Esophagus squamous epithelium (tissue), 5 donors: ENCODE measurements at regions not wholly inside any gene's neighbourhood (a gene's known extent, or its start where the extent isn't known, plus 50 kb on each side); places are given as distances from the start of the nearest gene placed in this dataset.
"Not testable (repeated sequence)": the region's sequence is repeated elsewhere in the genome, so short reads cannot be mapped to it uniquely, and the experiment has no call there.

Experiments used
- DNase-seq: peaks from one replicate; lab custom pipeline; 2025; lab: John Stamatoyannopoulos, UW
- H3K27ac ChIP-seq, 4 donors: fragments of 200-600 bp; sonication (generic); one replicate each; pipeline ENCODE4 v1.5.1; 2016 to 2019; ENCODE audit warnings: mild to moderate bottlenecking in 1 of 4
- H3K27me3 ChIP-seq, 4 donors: fragments of 200-600 bp; sonication (generic); 1 replicate in 3 of 4; 2 replicates in 1 of 4; pipeline versions ENCODE4 v1.5.1 to v1.6.0; 2017 to 2021; ENCODE audit warnings: antibody characterized with exemption in 1 of 4
- H3K36me3 ChIP-seq, 3 donors: fragments of 200-600 bp; sonication (generic); one replicate each; pipeline ENCODE4 v1.5.1; 2016 to 2019
- H3K4me1 ChIP-seq, 3 donors: fragments of 200-600 bp; sonication (generic); one replicate each; pipeline ENCODE4 v1.5.1; 2017 to 2019
- H3K4me3 ChIP-seq, 4 donors: fragments of 200-600 bp; sonication (generic); 1 replicate in 3 of 4; 2 replicates in 1 of 4; pipeline ENCODE4 v1.5.1; 2016 to 2019; ENCODE audit warnings: mild to moderate bottlenecking in 2 of 4, moderate library complexity in 1 of 4
- H3K9me3 ChIP-seq, 3 donors: fragments of 200-600 bp; sonication (generic); one replicate each; pipeline ENCODE4 v1.5.1; 2016 to 2019
- CTCF ChIP-seq, 6 experiments: fragments of 450-650 bp in 4 of 6; fragments of 200-600 bp in 2 of 6; sonication (generic) in 2 of 6; IDR thresholded peaks; one replicate each; pipeline ENCODE4 v1.5.1; 2016 to 2019; ENCODE audit warnings: antibody characterized with exemption in 6 of 6, mild to moderate bottlenecking in 4 of 6, moderate library complexity in 4 of 6
- POLR2A ChIP-seq, 4 donors: fragments of 450-650 bp; IDR thresholded peaks; one replicate each; pipeline ENCODE4 v1.6.1; 2017; ENCODE audit warnings: antibody characterized with exemption in 4 of 4, mild to moderate bottlenecking in 4 of 4, moderate library complexity in 3 of 4
- WGBS, 2 donors: methylation state at CpG; one replicate each; pipeline ENCODE4 v1.1.5; 2018; 5-methylcytosine and 5-hydroxymethylcytosine counted together
- intact Hi-C: fragments of 100-400 bp; cut with DNase I; formaldehyde crosslinking; loops from one replicate; pipeline ENCODE4 v1.15.0; 2022
- donor health status: DM: yes; HTN: yes; CAD: no.

- intact Hi-C loops, result no loop called here
- TF ChIP-seq CTCF (IDR thresholded peaks at IDR 0.05) (peak in 1 of 6 experiments; percentile 18), POLR2A (IDR thresholded peaks at IDR 0.05) (no peak)
- no peak overlapping the region for H3K4me3 ChIP-seq
- DNase-seq, result no peak
- no peaks in the 10 kb centered on the region for H3K36me3 ChIP-seq
- no peaks in the 10 kb centered on the region for H3K9me3 ChIP-seq
- H3K4me1 ChIP-seq, result no peaks in the 10 kb centered on the region
- H3K27ac ChIP-seq, result no peak overlapping the region
- no peaks in the 10 kb centered on the region for H3K27me3 ChIP-seq
Observed at GRCh38 chr5:130912088-130912487, 253.0 kb downstream of the HINT1 start.

- H3K27me3 ChIP-seq, result no peaks in the 10 kb centered on the region
- no peak for DNase-seq
- H3K4me1 ChIP-seq, result no peaks in the 10 kb centered on the region
- TF ChIP-seq CTCF (IDR thresholded peaks at IDR 0.05) (no peak), POLR2A (IDR thresholded peaks at IDR 0.05) (no peak)
- no peak overlapping the region for H3K27ac ChIP-seq
- no peaks in the 10 kb centered on the region for H3K36me3 ChIP-seq
- 68 to 72% methylated on average over 3 of the region's 3 CpGs for WGBS, 2 donors
- H3K4me3 ChIP-seq, result no peak overlapping the region
- no peaks in the 10 kb centered on the region for H3K9me3 ChIP-seq
- intact Hi-C loops, result no loop called here
Observed at GRCh38 chr5:130908186-130908585, 256.9 kb downstream of the HINT1 start.

GRCh38 chr5:130897537-130898195, 267.4 kb downstream of the HINT1 start:
- H3K27me3 ChIP-seq, intact Hi-C loops, DNase-seq, H3K4me1 ChIP-seq, H3K9me3 ChIP-seq, H3K36me3 ChIP-seq: not testable (repeated sequence)
- peak overlapping the region in 1 of 4 donors; percentile 29 for H3K27ac ChIP-seq
- peak overlapping the region in 1 of 4 donors; percentile 43 for H3K4me3 ChIP-seq
- WGBS, 2 donors, result 79 to 86% methylated on average over 10 to 14 of the region's 24 CpGs

- peak overlapping the region in 1 of 4 donors; percentile 29 for H3K27ac ChIP-seq
- 70 to 83% methylated on average over 2 of the region's 2 CpGs for WGBS, 2 donors
- H3K4me3 ChIP-seq, result peak overlapping the region in 1 of 4 donors; percentile 43
- H3K9me3 ChIP-seq, H3K4me1 ChIP-seq, intact Hi-C loops, H3K36me3 ChIP-seq, H3K27me3 ChIP-seq, DNase-seq: not testable (repeated sequence)
Observed at GRCh38 chr5:130897181-130897536, 267.9 kb downstream of the HINT1 start.

- H3K9me3 ChIP-seq, result no peaks in the 10 kb centered on the region
- DNase-seq, result no peak
- no peaks in the 10 kb centered on the region for H3K36me3 ChIP-seq
- intact Hi-C loops, result no loop called here
- 68 to 81% methylated on average over 2 of the region's 2 CpGs for WGBS, 2 donors
- H3K4me1 ChIP-seq, result no peaks in the 10 kb centered on the region
- H3K27ac ChIP-seq, result no peak overlapping the region
- no peak for TF ChIP-seq POLR2A (IDR thresholded peaks at IDR 0.05)
- TF ChIP-seq CTCF (IDR thresholded peaks at IDR 0.05), result no peak
- no peak overlapping the region for H3K4me3 ChIP-seq
- H3K27me3 ChIP-seq, result no peaks in the 10 kb centered on the region
Observed at GRCh38 chr5:130896636-130897035, 268.4 kb downstream of the HINT1 start.

GRCh38 chr5:130893006-130893405, 272.1 kb downstream of the HINT1 start:
- no peak for DNase-seq
- Histone ChIP-seq H3K27me3 (no peaks in the 10 kb centered on the region), H3K4me3 (no peak overlapping the region), H3K4me1 (no peaks in the 10 kb centered on the region), H3K27ac (no peak overlapping the region), H3K36me3 (no peaks in the 10 kb centered on the region), H3K9me3 (no peaks in the 10 kb centered on the region)
- no peak for TF ChIP-seq POLR2A (IDR thresholded peaks at IDR 0.05)
- TF ChIP-seq CTCF (IDR thresholded peaks at IDR 0.05), result no peak
- WGBS, 2 donors, result 69 to 76% methylated on average over 1 of the region's 1 CpG
- intact Hi-C loops, result no loop called here
